Keratinocyte (primary cell): ENCODE measurements at regions not wholly inside any gene's neighbourhood (a gene's known extent, or its start where the extent isn't known, plus 50 kb on each side); places are given as distances from the start of the nearest gene placed in this dataset.

Experiments used
- DNase-seq: peaks from one replicate; pipeline ENCODE4 v3.0.0-alpha.2; 2011; ENCODE audit warnings: low read depth, missing footprints, low spot score
- FAIRE-seq: peaks from 2 replicates; lab custom pipeline; 2011; peaks lifted over from hg19 to GRCh38; lab: Jason Lieb, UNC
- H2AFZ ChIP-seq: 2 replicates; pipeline ENCODE4 v1.6.0; 2012; ENCODE audit warnings: low read length, control low read depth, inconsistent platforms; ENCODE audit not compliant: control insufficient read depth
- H3K27ac ChIP-seq: 2 replicates; pipeline ENCODE4 v1.5.1; 2011; ENCODE audit warnings: low read length; ENCODE audit not compliant: control insufficient read depth, insufficient read depth
- H3K27me3 ChIP-seq: 3 replicates; pipeline ENCODE4 v1.6.0; 2011; ENCODE audit warnings: low read length; ENCODE audit not compliant: control insufficient read depth, insufficient read depth; ENCODE audit errors: extremely low read depth
- H3K36me3 ChIP-seq, 2 experiments: 2 replicates in 1 of 2; 3 replicates in 1 of 2; pipeline ENCODE4 v1.5.1; 2011; ENCODE audit warnings: low read length in 2 of 2, mild to moderate bottlenecking in 1 of 2; ENCODE audit not compliant: control insufficient read depth in 2 of 2, insufficient read depth in 2 of 2; ENCODE audit errors: extremely low read depth in 1 of 2
- H3K4me1 ChIP-seq: 3 replicates; pipeline ENCODE4 v1.5.1; 2011; ENCODE audit warnings: low read length; ENCODE audit not compliant: control insufficient read depth, insufficient read depth; ENCODE audit errors: extremely low read depth
- H3K4me2 ChIP-seq: 3 replicates; pipeline ENCODE4 v1.6.0; 2011; ENCODE audit warnings: low read depth, low read length; ENCODE audit not compliant: control insufficient read depth, insufficient read depth; ENCODE audit errors: extremely low read depth
- H3K4me3 ChIP-seq, 3 experiments: fragments of 200-600 bp in 1 of 3; sonication (generic) in 1 of 3; 2 replicates in 2 of 3; 3 replicates in 1 of 3; pipeline ENCODE4 v1.5.1; 2011 to 2016; ENCODE audit warnings: low read length in 3 of 3, mild to moderate bottlenecking in 3 of 3, control low read depth in 2 of 3, inconsistent platforms in 1 of 3, low read depth in 1 of 3, mixed read lengths in 1 of 3, mixed run types in 1 of 3, moderate library complexity in 1 of 3; ENCODE audit not compliant: control insufficient read depth in 2 of 3, insufficient read depth in 2 of 3; ENCODE audit errors: extremely low read depth in 1 of 3
- H3K79me2 ChIP-seq: 2 replicates; pipeline ENCODE4 v1.6.0; 2012; ENCODE audit warnings: low read length; ENCODE audit not compliant: control insufficient read depth, insufficient read depth
- H3K9ac ChIP-seq: 3 replicates; pipeline ENCODE4 v1.6.0; 2011; ENCODE audit warnings: low read length; ENCODE audit not compliant: control insufficient read depth, insufficient read depth; ENCODE audit errors: extremely low read depth
- H3K9me1 ChIP-seq: 3 replicates; pipeline ENCODE4 v1.6.0; 2011; ENCODE audit warnings: low read length; ENCODE audit not compliant: control insufficient read depth, insufficient read depth; ENCODE audit errors: extremely low read depth
- H3K9me3 ChIP-seq: 2 replicates; pipeline ENCODE4 v1.5.1; 2012; ENCODE audit warnings: low read depth, low read length; ENCODE audit not compliant: control insufficient read depth
- H4K20me1 ChIP-seq: 3 replicates; pipeline ENCODE4 v1.6.0; 2011; ENCODE audit warnings: low read length; ENCODE audit not compliant: control insufficient read depth, insufficient read depth; ENCODE audit errors: extremely low read depth
- EZH2 ChIP-seq: IDR thresholded peaks from one replicate; pipeline ENCODE4 v1.6.1; 2012; ENCODE audit warnings: inconsistent platforms, mild to moderate bottlenecking, low read length, moderate library complexity
- dilution Hi-C: fragments of 300-500 bp; cut with MboI; formaldehyde crosslinking; loops from one replicate; pipeline ENCODE4 v1.7.0; 2020; ENCODE audit warnings: low sequenced_read_pairs; ENCODE audit not compliant: extremely low pct_ligation_motif_present
- TF ChIP-seq, protein P1 (sequence below), 3 experiments: IDR thresholded peaks in 1 of 3; conservative IDR thresholded peaks in 1 of 3; optimal IDR thresholded peaks in 1 of 3; 2 replicates in 2 of 3; 3 replicates in 1 of 3; pipeline versions ENCODE3 to v1.5.1; 2011; ENCODE audit warnings: low read length in 3 of 3, mild to moderate bottlenecking in 3 of 3, moderate library complexity in 2 of 3, control low read depth in 1 of 3, inconsistent platforms in 1 of 3; ENCODE audit not compliant: insufficient read depth in 2 of 3; ENCODE audit errors: extremely low read depth in 1 of 3

DNA sequence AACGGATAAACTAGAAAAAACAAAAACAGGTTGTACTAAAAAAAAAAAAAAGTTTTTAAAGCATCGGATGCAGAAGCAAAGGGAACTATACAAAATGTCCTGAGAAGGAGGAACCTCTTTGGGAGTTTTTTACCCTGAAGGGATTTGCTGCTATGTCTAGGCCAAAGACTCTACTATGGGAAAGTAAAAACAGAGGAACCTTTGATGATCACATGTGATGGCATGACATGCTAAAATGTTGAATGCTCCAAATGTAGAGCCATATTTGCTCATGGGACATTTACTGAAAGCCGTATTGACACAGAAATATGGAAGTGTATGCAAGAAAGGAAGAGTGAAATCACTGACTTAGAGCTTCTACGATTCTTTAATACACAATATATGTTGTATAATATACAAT lies 992.0 kb upstream of the ZEB2 start:
- DNase-seq (no peak), FAIRE-seq (no peak)
- Histone ChIP-seq H3K4me1 (no peaks in the 10 kb centered on the region), H3K79me2 (no peaks in the 10 kb centered on the region), H3K9me1 (no peaks in the 10 kb centered on the region), H3K36me3 (no peaks in the 10 kb centered on the region), H3K9ac (no peak overlapping the region), H4K20me1 (no peaks in the 10 kb centered on the region), H2AFZ (no peak overlapping the region), H3K9me3 (no peaks in the 10 kb centered on the region), H3K4me2 (no peak overlapping the region), H3K4me3 (no peak overlapping the region), H3K27me3 (no peaks in the 10 kb centered on the region), H3K27ac (no peak overlapping the region)
- dilution Hi-C loops = no loop called here
- TF ChIP-seq EZH2 = no peak
- TF ChIP-seq, protein P1, sequence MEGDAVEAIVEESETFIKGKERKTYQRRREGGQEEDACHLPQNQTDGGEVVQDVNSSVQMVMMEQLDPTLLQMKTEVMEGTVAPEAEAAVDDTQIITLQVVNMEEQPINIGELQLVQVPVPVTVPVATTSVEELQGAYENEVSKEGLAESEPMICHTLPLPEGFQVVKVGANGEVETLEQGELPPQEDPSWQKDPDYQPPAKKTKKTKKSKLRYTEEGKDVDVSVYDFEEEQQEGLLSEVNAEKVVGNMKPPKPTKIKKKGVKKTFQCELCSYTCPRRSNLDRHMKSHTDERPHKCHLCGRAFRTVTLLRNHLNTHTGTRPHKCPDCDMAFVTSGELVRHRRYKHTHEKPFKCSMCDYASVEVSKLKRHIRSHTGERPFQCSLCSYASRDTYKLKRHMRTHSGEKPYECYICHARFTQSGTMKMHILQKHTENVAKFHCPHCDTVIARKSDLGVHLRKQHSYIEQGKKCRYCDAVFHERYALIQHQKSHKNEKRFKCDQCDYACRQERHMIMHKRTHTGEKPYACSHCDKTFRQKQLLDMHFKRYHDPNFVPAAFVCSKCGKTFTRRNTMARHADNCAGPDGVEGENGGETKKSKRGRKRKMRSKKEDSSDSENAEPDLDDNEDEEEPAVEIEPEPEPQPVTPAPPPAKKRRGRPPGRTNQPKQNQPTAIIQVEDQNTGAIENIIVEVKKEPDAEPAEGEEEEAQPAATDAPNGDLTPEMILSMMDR (optimal IDR thresholded peaks at IDR 0.05 in 1 of 3, IDR thresholded peaks at IDR 0.05 in 1 of 3, conservative IDR thresholded peaks at IDR 0.05 in 1 of 3; ENCODE audit: extremely low read depth in 1 of 3, insufficient read depth in 2 of 3, low read length in 3 of 3) = no peak

DNA sequence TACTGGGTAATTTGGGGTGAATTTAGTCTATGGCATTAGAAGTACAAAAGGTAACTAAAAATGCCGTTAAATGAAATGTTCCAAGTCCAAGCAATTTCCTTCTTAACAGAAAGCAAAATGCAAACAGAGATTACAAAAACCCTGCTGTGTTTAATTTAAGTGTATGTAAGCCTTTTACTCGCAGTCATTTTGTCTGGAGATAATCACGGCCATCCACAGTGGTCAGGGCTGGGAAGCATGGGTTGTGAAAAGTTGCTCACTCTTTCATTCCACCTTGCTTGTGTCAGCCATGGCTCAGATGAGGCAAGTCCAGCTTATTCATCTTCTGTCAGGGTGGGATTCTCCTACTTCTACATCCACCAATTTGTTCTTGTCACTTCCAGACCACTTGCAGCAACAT lies 983.6 kb upstream of the ZEB2 start:
- no peak for TF ChIP-seq EZH2
- TF ChIP-seq, protein P1 (optimal IDR thresholded peaks at IDR 0.05 in 1 of 3, IDR thresholded peaks at IDR 0.05 in 1 of 3, conservative IDR thresholded peaks at IDR 0.05 in 1 of 3; ENCODE audit: extremely low read depth in 1 of 3, insufficient read depth in 2 of 3, low read length in 3 of 3) = no peak
- Histone ChIP-seq H3K9me3 (no peaks in the 10 kb centered on the region), H2AFZ (no peak overlapping the region), H3K27ac (no peak overlapping the region), H3K4me1 (no peaks in the 10 kb centered on the region), H3K4me3 (no peak overlapping the region), H3K9me1 (no peaks in the 10 kb centered on the region), H3K9ac (no peak overlapping the region), H3K36me3 (no peaks in the 10 kb centered on the region), H3K27me3 (no peaks in the 10 kb centered on the region), H3K79me2 (no peaks in the 10 kb centered on the region), H3K4me2 (no peak overlapping the region), H4K20me1 (no peaks in the 10 kb centered on the region)
- FAIRE-seq = no peak
- no peak for DNase-seq
- dilution Hi-C loops = no loop called here
